Keratinocyte (primary cell): ENCODE measurements at regions not wholly inside any gene's neighbourhood (a gene's known extent, or its start where the extent isn't known, plus 50 kb on each side); places are given as distances from the start of the nearest gene placed in this dataset.

ENCODE experiments used
- CTCF ChIP-seq, 3 experiments: IDR thresholded peaks in 1 of 3; conservative IDR thresholded peaks in 1 of 3; optimal IDR thresholded peaks in 1 of 3; 2 replicates in 2 of 3; 3 replicates in 1 of 3; pipeline versions ENCODE3 to v1.5.1; 2011; ENCODE audit warnings: low read length in 3 of 3, mild to moderate bottlenecking in 3 of 3, moderate library complexity in 2 of 3, control low read depth in 1 of 3, inconsistent platforms in 1 of 3; ENCODE audit not compliant: insufficient read depth in 2 of 3; ENCODE audit errors: extremely low read depth in 1 of 3
- EZH2 ChIP-seq: IDR thresholded peaks from one replicate; pipeline ENCODE4 v1.6.1; 2012; ENCODE audit warnings: inconsistent platforms, mild to moderate bottlenecking, low read length, moderate library complexity

DNA sequence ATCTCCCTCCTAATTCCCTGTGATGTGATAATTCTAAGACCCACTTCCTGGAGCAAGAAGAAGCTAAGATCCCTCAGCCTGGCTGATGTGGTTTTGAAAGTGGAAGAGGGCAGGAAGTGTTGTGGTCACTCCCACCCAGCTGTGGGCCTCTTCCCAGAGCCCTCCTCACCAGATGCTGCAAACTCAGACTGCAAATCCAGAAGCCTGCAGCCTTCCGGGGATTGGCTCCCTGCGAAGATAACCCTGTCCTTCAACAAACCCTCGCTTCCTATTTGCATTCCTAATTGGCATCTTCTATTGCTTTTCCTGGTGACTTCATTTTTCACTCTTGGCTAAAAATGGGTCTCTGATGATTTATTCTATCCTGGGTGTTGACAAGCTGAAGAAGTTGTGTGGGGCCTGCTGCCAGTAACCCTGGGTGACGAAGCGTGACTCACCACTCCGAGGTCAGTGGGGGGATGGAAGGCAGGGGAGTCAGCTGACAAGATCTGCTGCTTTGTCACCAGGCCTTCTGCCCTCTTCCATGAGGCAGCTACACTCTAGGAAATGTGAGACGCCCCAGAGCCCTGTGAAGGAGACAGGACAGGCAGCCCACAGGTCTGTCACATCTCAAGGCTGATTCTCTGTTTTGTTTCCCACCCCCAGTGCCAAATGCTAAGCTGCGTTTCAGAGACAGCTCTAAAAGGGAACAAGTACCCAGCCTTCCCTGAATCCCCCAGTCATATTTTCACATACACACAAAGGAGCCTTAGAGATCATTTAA lies 99.7 kb upstream of the LIPC start:
- no peak for TF ChIP-seq CTCF (optimal IDR thresholded peaks at IDR 0.05 in 1 of 3, IDR thresholded peaks at IDR 0.05 in 1 of 3, conservative IDR thresholded peaks at IDR 0.05 in 1 of 3; ENCODE audit: extremely low read depth in 1 of 3, insufficient read depth in 2 of 3, low read length in 3 of 3)
- no peak for TF ChIP-seq EZH2
